ENCODE measurements at regions not wholly inside any gene's neighbourhood (a gene's known extent, or its start where the extent isn't known, plus 50 kb on each side); places are given as distances from the start of the nearest gene placed in this dataset.

DNA sequence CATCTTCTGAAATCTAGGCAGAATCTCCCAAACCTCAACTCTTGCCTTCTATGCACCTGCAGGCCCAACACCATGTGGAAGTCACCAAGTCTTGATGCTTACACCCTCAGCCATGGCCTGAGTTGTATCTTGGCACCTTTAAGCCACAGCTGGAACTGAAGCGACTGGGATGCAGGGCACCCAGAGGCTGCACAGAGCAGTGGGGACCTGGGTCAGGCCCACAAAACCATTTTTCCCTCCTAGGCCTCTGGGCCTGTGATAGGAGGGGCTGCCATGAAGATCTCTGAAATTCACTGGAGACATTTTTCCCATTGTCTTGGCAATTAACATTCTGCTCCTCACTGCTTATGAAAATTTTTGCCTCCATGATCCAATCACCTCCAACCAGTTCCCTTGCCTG is 1388.5 kb downstream of the ADGRL3 start:
- Histone ChIP-seq H3K4me2 (ENCODE audit: insufficient read depth, insufficient read length, low read length) (no peak overlapping the region), H3K4me1 (ENCODE audit: insufficient read depth, low read length) (no peaks in the 10 kb centered on the region), H4K8ac (replicated peaks; ENCODE audit: insufficient read length, low read depth, low read length) (no peak overlapping the region), H3K56ac (ENCODE audit: insufficient read length, low read depth, low read length) (no peak overlapping the region), H3K18ac (ENCODE audit: insufficient read length, low read depth, low read length) (no peak overlapping the region), H3K4ac (ENCODE audit: low read depth, low read length) (no peak overlapping the region), H4K20me1 (ENCODE audit: control insufficient read depth, insufficient read depth, insufficient read length) (no peaks in the 10 kb centered on the region), H3K23ac (ENCODE audit: insufficient read length, low read depth, low read length) (no peak overlapping the region), H2BK12ac (ENCODE audit: insufficient read length, low read depth, low read length) (no peak overlapping the region), H3K27ac (ENCODE audit: insufficient read length, low read depth, low read length) (no peak overlapping the region), H3K79me1 (ENCODE audit: insufficient read depth, low read depth, low read length, poor library complexity, severe bottlenecking) (no peaks in the 10 kb centered on the region), H3K79me2 (ENCODE audit: insufficient read depth, low read length) (no peaks in the 10 kb centered on the region), H3K23me2 (ENCODE audit: insufficient read length, low read depth, low read length, poor library complexity, severe bottlenecking) (no peaks in the 10 kb centered on the region), H2AK5ac (ENCODE audit: insufficient read length, low read length) (no peak overlapping the region), H4K91ac (ENCODE audit: insufficient read length, low read depth, low read length) (no peak overlapping the region), H3K9me3 (ENCODE audit: control insufficient read depth, low read depth, low read length) (peaks cover 12% of the 10 kb centered on the region), H2BK20ac (ENCODE audit: low read depth, low read length, poor library complexity, severe bottlenecking) (no peak overlapping the region), H2BK15ac (ENCODE audit: low read depth, low read length) (no peak overlapping the region), H2BK120ac (ENCODE audit: low read depth, low read length, poor library complexity, severe bottlenecking) (no peak overlapping the region), H4K5ac (ENCODE audit: insufficient read length, low read depth, low read length) (no peak overlapping the region), H2AFZ (ENCODE audit: low read length) (no peak overlapping the region), H2BK5ac (ENCODE audit: insufficient read length, low read length) (no peak overlapping the region), H3T11ph (ENCODE audit: low read length) (no peak overlapping the region), H3K27me3 (ENCODE audit: insufficient read depth, low read length) (no peaks in the 10 kb centered on the region), H3K14ac (ENCODE audit: insufficient read depth, low read length) (no peak overlapping the region), H3K9ac (ENCODE audit: extremely low read depth, insufficient read length, low read length) (no peak overlapping the region)
- Mint-ChIP-seq H3K36me3 (ENCODE audit: insufficient read depth in 1 of 3, low read depth in 3 of 3) (peaks cover 3 to 12% (median 7%) of the 10 kb centered on the region in 3 experiments; a peak in 6 of 7 replicates), H3K27me3 (ENCODE audit: low read depth) (no peaks in the 10 kb centered on the region), H3K4me3 (no peak overlapping the region), H3K9me3 (peaks cover 11 to 18% of the 10 kb centered on the region in 2 experiments), H3K27ac (no peak overlapping the region), H3K4me1 (no peaks in the 10 kb centered on the region)
- no peak for DNase-seq
- TF ChIP-seq, protein P1, sequence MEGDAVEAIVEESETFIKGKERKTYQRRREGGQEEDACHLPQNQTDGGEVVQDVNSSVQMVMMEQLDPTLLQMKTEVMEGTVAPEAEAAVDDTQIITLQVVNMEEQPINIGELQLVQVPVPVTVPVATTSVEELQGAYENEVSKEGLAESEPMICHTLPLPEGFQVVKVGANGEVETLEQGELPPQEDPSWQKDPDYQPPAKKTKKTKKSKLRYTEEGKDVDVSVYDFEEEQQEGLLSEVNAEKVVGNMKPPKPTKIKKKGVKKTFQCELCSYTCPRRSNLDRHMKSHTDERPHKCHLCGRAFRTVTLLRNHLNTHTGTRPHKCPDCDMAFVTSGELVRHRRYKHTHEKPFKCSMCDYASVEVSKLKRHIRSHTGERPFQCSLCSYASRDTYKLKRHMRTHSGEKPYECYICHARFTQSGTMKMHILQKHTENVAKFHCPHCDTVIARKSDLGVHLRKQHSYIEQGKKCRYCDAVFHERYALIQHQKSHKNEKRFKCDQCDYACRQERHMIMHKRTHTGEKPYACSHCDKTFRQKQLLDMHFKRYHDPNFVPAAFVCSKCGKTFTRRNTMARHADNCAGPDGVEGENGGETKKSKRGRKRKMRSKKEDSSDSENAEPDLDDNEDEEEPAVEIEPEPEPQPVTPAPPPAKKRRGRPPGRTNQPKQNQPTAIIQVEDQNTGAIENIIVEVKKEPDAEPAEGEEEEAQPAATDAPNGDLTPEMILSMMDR (conservative IDR thresholded peaks at IDR 0.05) = no peak
- WGBS (ENCODE audit: extremely low coverage, insufficient read length, low lambda C conversion rate) = no CpG with 5 or more reads among the region's 1 CpG

Data from H9 (cell line).